Activated CD8-positive, alpha-beta T cell treated with anti-CD3 and anti-CD28 coated beads, Interleukin-2, amount 10 ng/mL, durations not matched to agents 7 days and 5 days (primary cell): ENCODE measurements at regions not wholly inside any gene's neighbourhood (a gene's known extent, or its start where the extent isn't known, plus 50 kb on each side); places are given as distances from the start of the nearest gene placed in this dataset.

Experiments
- ATAC-seq: fragments of 150-1000 bp; cut with Tn5 transposase; one replicate; pipeline ENCODE4 v1.10.0; 2021; ENCODE audit warnings: moderate library complexity
- CTCF ChIA-PET: fragments of 350-600 bp; sonication (Branson Sonifier 250); formaldehyde crosslinking; loops from one replicate; lab custom pipeline; 2021; ENCODE audit warnings: antibody characterized with exemption; lab: Charles Lee
- POLR2A ChIA-PET: fragments of 350-600 bp; sonication (Branson Sonifier 250); formaldehyde crosslinking; loops from one replicate; lab custom pipeline; 2021; ENCODE audit warnings: antibody characterized with exemption; lab: Charles Lee
- DNase-seq: peaks from one replicate; pipeline ENCODE4 v3.0.0-alpha.2; 2020
- H3K27ac Mint-ChIP-seq: one replicate; pipeline ENCODE4 v1.8.0; 2021; ENCODE audit warnings: mild to moderate bottlenecking, mixed read lengths
- H3K27me3 Mint-ChIP-seq: one replicate; pipeline ENCODE4 v1.8.0; 2021; ENCODE audit warnings: low read depth, mixed read lengths
- H3K36me3 Mint-ChIP-seq: one replicate; pipeline ENCODE4 v1.8.0; 2021; ENCODE audit warnings: low read depth, mixed read lengths
- H3K4me1 Mint-ChIP-seq: one replicate; pipeline ENCODE4 v1.8.0; 2021; ENCODE audit warnings: low read depth, mixed read lengths
- H3K4me3 Mint-ChIP-seq: one replicate; pipeline ENCODE4 v1.8.0; 2021; ENCODE audit warnings: mild to moderate bottlenecking, mixed read lengths
- H3K9me3 Mint-ChIP-seq: one replicate; pipeline ENCODE4 v1.8.0; 2022; ENCODE audit warnings: mixed read lengths; ENCODE audit not compliant: insufficient read depth

DNA sequence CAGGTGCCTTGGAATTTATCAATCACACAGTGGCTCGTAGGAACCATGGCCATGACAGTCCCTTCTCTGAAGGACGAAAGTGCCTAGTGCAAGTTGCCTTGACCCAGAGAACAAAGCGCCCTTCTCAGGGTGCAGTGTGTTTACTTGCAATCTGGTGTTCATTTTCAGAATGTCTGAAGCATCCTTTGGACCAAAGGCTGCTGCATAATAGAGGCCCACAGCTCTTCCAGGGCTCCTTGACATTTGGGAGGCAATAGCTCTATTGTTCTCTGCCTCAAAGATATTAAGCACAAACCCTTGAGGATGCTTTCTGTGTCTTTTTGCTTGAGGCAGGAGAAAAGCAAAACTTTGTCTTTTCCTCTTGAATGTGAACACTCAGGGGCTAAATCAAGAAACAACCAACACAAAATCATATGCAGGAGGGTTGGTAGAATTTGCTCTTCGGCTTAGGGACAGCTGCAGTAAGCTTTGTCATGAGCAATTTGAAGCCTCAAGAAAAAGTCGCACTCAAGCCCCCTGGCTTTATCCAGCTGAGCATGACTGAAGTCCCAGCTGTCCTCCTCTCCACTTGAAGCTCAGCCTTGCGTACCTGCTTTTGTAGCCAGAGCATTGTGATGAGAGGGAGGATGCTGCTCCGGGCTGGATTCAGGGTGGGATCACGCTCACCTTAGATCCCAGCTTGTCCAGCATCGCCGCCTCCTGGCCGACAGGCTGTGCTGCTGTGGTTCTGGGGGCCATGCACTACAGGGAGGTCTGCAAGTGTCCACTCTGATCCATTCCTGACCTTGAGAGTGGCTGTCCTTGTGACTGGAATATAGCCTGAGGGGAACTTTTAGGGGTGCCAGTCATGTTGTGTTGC lies 495.4 kb downstream of the CDH26 start:
- Mint-ChIP-seq H3K36me3 (no peaks in the 10 kb centered on the region), H3K4me1 (no peaks in the 10 kb centered on the region), H3K9me3 (no peaks in the 10 kb centered on the region), H3K27me3 (no peaks in the 10 kb centered on the region), H3K27ac (no peak overlapping the region), H3K4me3 (no peak overlapping the region)
- no peak for DNase-seq
- no peak for ATAC-seq
- ChIA-PET POLR2A (no interaction called here), CTCF (no interaction called here)

DNA sequence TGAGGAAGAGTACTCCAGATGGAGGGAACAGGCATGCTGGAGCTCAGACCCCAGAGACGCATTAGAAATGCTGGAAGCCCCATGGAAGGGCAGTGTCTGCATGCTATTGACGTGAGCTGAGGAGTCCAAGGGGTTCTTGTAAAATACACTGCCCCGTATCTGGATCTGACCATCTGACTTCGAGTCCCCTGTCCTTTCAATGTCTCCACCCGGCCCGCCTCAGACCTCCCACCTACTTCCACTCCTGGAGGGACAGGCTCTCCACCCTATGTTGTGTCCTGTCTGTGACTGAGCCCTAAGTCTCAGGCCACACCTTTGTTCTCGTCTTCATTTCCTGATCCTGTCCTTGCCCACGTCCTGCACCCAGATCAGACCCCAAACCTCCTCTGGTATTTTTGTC lies 496.3 kb downstream of the CDH26 start:
- no peaks in the 10 kb centered on the region for H3K36me3 Mint-ChIP-seq
- ATAC-seq (no peak), DNase-seq (no peak)
- POLR2A ChIA-PET: no interaction called here
- no peaks in the 10 kb centered on the region for H3K4me1 Mint-ChIP-seq
- no peak overlapping the region for H3K27ac Mint-ChIP-seq
- peaks cover 2% of the 10 kb centered on the region for H3K27me3 Mint-ChIP-seq
- H3K9me3 Mint-ChIP-seq: no peaks in the 10 kb centered on the region
- no peak overlapping the region for H3K4me3 Mint-ChIP-seq
- CTCF ChIA-PET: no interaction called here

DNA sequence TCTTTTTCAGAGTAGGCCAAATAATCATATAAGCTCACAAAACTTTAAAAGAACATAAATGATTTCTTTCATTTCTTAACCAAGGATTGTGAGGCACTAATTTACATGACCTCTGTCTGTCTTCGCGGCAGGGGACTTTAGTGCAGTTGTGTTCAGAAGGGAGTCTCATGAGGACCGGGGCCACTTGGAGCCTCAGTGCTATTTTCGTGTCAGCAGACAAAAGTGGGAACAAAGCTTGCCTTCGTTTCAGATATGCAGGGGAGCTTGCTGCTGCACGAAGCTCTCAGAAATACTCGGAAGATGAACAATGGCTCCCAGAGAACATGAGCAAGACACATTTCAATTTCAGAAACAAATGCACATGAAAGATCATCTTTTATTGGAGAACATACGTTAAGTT lies 497.0 kb downstream of the CDH26 start:
- Mint-ChIP-seq H3K4me3 (no peak overlapping the region), H3K4me1 (no peaks in the 10 kb centered on the region), H3K27me3 (peaks cover 2% of the 10 kb centered on the region), H3K36me3 (no peaks in the 10 kb centered on the region), H3K9me3 (no peaks in the 10 kb centered on the region), H3K27ac (no peak overlapping the region)
- CTCF ChIA-PET: no interaction called here
- ATAC-seq: no peak
- POLR2A ChIA-PET: no interaction called here
- DNase-seq: no peak

DNA sequence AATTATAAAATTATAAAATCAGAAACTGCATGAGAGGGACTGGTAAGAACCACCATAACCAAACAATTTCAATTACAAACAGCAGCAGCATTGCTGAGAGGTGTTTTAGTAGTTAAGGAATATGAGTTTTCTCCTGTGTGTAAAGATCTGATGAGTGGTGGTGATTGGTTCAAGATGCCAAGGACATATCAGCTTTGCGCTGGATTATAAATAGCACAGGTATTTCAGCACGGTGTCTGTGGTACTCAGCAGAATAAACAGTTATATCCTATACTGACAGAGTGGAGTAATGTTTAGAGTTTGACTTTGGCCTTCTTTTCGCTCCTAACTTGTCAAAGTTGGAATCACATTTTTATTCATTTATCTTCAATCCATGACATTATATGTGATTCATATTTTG lies 501.0 kb downstream of the CDH26 start:
- ChIA-PET CTCF (no interaction called here), POLR2A (no interaction called here)
- H3K4me1 Mint-ChIP-seq: no peaks in the 10 kb centered on the region
- H3K4me3 Mint-ChIP-seq: no peak overlapping the region
- peaks cover 2% of the 10 kb centered on the region for H3K27me3 Mint-ChIP-seq
- ATAC-seq (no peak), DNase-seq (no peak)
- H3K27ac Mint-ChIP-seq: no peak overlapping the region
- H3K9me3 Mint-ChIP-seq: no peaks in the 10 kb centered on the region
- H3K36me3 Mint-ChIP-seq: no peaks in the 10 kb centered on the region

DNA sequence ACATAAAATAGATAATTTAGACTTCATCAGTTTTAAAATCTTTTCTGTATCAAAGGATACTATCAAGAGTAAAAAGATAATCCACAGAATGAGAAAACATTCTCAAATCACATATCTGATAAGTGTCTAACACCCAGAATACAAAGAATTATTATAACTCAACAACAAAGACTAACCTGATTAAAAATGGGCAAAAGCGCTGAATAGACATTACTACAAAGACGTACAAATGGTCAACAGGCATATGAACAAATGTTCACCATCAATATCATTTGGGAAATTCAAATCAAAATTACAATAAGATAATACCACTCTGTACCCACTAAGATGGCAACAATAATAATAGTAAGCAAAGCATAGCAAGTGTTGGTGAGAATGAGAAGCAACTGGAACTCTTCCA lies 503.8 kb downstream of the CDH26 start:
- ChIA-PET POLR2A (no interaction called here), CTCF (no interaction called here)
- DNase-seq (no peak), ATAC-seq (no peak)
- no peak overlapping the region for H3K27ac Mint-ChIP-seq
- H3K9me3 Mint-ChIP-seq: no peaks in the 10 kb centered on the region
- H3K4me3 Mint-ChIP-seq: no peak overlapping the region
- no peaks in the 10 kb centered on the region for H3K4me1 Mint-ChIP-seq
- H3K27me3 Mint-ChIP-seq: peaks cover 2% of the 10 kb centered on the region
- no peaks in the 10 kb centered on the region for H3K36me3 Mint-ChIP-seq

- CTCF ChIA-PET: no interaction called here
- DNase-seq: no peak
- H3K9me3 Mint-ChIP-seq: no peaks in the 10 kb centered on the region
These were observed 505.6 kb downstream of the CDH26 start for GRCh38 chr20:60463798-60464197.

GRCh38 chr20:60465439-60465838 lies 507.2 kb downstream of the CDH26 start:
- no peaks in the 10 kb centered on the region for H3K36me3 Mint-ChIP-seq
- ChIA-PET POLR2A (no interaction called here), CTCF (no interaction called here)
- no peak overlapping the region for H3K27ac Mint-ChIP-seq
- H3K4me3 Mint-ChIP-seq: no peak overlapping the region
- no peaks in the 10 kb centered on the region for H3K9me3 Mint-ChIP-seq
- no peaks in the 10 kb centered on the region for H3K27me3 Mint-ChIP-seq
- ATAC-seq (no peak), DNase-seq (no peak)
- H3K4me1 Mint-ChIP-seq: no peaks in the 10 kb centered on the region

More at GRCh38 chr20:60463798-60464197, 505.6 kb downstream of the CDH26 start:
- Mint-ChIP-seq H3K4me3 (no peak overlapping the region), H3K4me1 (no peaks in the 10 kb centered on the region), H3K36me3 (no peaks in the 10 kb centered on the region), H3K27me3 (peaks cover 2% of the 10 kb centered on the region), H3K27ac (no peak overlapping the region)
- no peak for ATAC-seq
- POLR2A ChIA-PET: interaction anchor here (0.6 kb wide), 1 partner anchor 76 kb away, joined by 3 read pairs; no protein-coding TSS in a partner anchor

- Mint-ChIP-seq H3K36me3 (no peaks in the 10 kb centered on the region), H3K27ac (no peak overlapping the region), H3K9me3 (no peaks in the 10 kb centered on the region), H3K27me3 (no peaks in the 10 kb centered on the region), H3K4me3 (no peak overlapping the region), H3K4me1 (no peaks in the 10 kb centered on the region)
- ATAC-seq (no peak), DNase-seq (no peak)
- CTCF ChIA-PET: no interaction called here
- POLR2A ChIA-PET: no interaction called here
These were observed 507.9 kb downstream of the CDH26 start for GRCh38 chr20:60465993-60466686.

DNA sequence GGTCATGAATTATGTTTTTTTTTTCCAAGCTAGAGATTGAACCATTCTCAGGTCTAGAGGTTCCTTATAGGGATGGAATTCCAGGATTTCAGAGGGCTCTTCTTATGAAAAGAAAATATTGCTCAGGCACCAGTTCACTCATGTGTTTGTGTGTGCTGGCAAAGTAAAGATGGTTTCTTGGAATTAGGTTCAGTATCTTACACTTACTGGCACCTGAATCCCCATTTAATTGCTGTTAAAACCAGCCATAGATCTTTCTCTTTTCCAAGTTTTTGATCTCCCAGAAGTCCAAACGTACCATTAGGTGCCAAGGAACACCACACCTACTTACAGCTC lies 508.4 kb downstream of the CDH26 start:
- DNase-seq (no peak), ATAC-seq (no peak)
- H3K36me3 Mint-ChIP-seq: no peaks in the 10 kb centered on the region
- H3K27me3 Mint-ChIP-seq: no peaks in the 10 kb centered on the region
- no peaks in the 10 kb centered on the region for H3K4me1 Mint-ChIP-seq
- H3K9me3 Mint-ChIP-seq: no peaks in the 10 kb centered on the region
- ChIA-PET CTCF (no interaction called here), POLR2A (no interaction called here)
- H3K4me3 Mint-ChIP-seq: no peak overlapping the region
- no peak overlapping the region for H3K27ac Mint-ChIP-seq

- Mint-ChIP-seq H3K4me1 (no peaks in the 10 kb centered on the region), H3K4me3 (no peak overlapping the region), H3K36me3 (no peaks in the 10 kb centered on the region), H3K9me3 (no peaks in the 10 kb centered on the region), H3K27ac (no peak overlapping the region), H3K27me3 (no peaks in the 10 kb centered on the region)
- ATAC-seq: no peak
- no peak for DNase-seq
- CTCF ChIA-PET: no interaction called here
- POLR2A ChIA-PET: no interaction called here
These were observed 508.9 kb downstream of the CDH26 start for GRCh38 chr20:60467078-60467477.

GRCh38 chr20:60467771-60468170 lies 509.5 kb downstream of the CDH26 start:
- Mint-ChIP-seq H3K9me3 (no peaks in the 10 kb centered on the region), H3K27me3 (no peaks in the 10 kb centered on the region), H3K27ac (no peak overlapping the region), H3K4me3 (no peak overlapping the region), H3K4me1 (no peaks in the 10 kb centered on the region), H3K36me3 (no peaks in the 10 kb centered on the region)
- no peak for ATAC-seq
- ChIA-PET CTCF (no interaction called here), POLR2A (no interaction called here)
- DNase-seq: no peak

- ATAC-seq: no peak
- no peaks in the 10 kb centered on the region for H3K36me3 Mint-ChIP-seq
- H3K9me3 Mint-ChIP-seq: no peaks in the 10 kb centered on the region
- H3K27me3 Mint-ChIP-seq: no peaks in the 10 kb centered on the region
- ChIA-PET CTCF (no interaction called here), POLR2A (no interaction called here)
- H3K27ac Mint-ChIP-seq: no peak overlapping the region
- no peak overlapping the region for H3K4me3 Mint-ChIP-seq
- H3K4me1 Mint-ChIP-seq: no peaks in the 10 kb centered on the region
- no peak for DNase-seq
These were observed 511.6 kb downstream of the CDH26 start for GRCh38 chr20:60469829-60470228.
